OCI-LY7 (cell line): ENCODE measurements at regions not wholly inside any gene's neighbourhood (a gene's known extent, or its start where the extent isn't known, plus 50 kb on each side); places are given as distances from the start of the nearest gene placed in this dataset.

ENCODE experiments used
- CTCF ChIP-seq: fragments of 200-600 bp; sonication (generic); conservative IDR thresholded peaks from 2 replicates; pipeline ENCODE4 v1.5.1; 2014; ENCODE audit warnings: mild to moderate bottlenecking, antibody characterized with exemption, low read length, moderate library complexity, mixed read lengths
- EZH2phosphoT487 ChIP-seq: fragments of 200-600 bp; sonication (generic); IDR thresholded peaks from 2 replicates; pipeline ENCODE4 v1.6.1; 2018; ENCODE audit warnings: low read depth, borderline replicate concordance, mild to moderate bottlenecking, mixed run types, antibody characterized with exemption, low read length, moderate library complexity, mixed read lengths

- TF ChIP-seq CTCF (no peak), EZH2phosphoT487 (no peak)
Observed at GRCh38 chr2:51103205-51103604, 71.3 kb upstream of the NRXN1 start.
